Activated T-cell treated with anti-CD3 and anti-CD28 coated beads, Interleukin-2, amount 50 U/mL, for 4 hours (primary cell): ENCODE measurements at regions not wholly inside any gene's neighbourhood (a gene's known extent, or its start where the extent isn't known, plus 50 kb on each side); places are given as distances from the start of the nearest gene placed in this dataset.

Experiments used
- ATAC-seq, 2 donors: fragments of 200-7000 bp; cut with Tn5 transposase; one replicate each; pipeline ENCODE4 v1.10.0; 2021
- DNase-seq: peaks from one replicate; pipeline ENCODE4 v3.0.0-alpha.2; 2020
- H3K27me3 Mint-ChIP-seq: one replicate; pipeline ENCODE4 v1.8.0; 2021; ENCODE audit warnings: low read depth, mixed read lengths
- H3K36me3 Mint-ChIP-seq: one replicate; pipeline ENCODE4 v1.8.0; 2022; ENCODE audit warnings: mixed read lengths; ENCODE audit not compliant: insufficient read depth
- H3K4me1 Mint-ChIP-seq: one replicate; pipeline ENCODE4 v1.8.0; 2021; ENCODE audit warnings: low read depth, mixed read lengths
- H3K4me3 Mint-ChIP-seq: one replicate; pipeline ENCODE4 v1.8.0; 2021; ENCODE audit warnings: mild to moderate bottlenecking, moderate library complexity, mixed read lengths
- H3K9me3 Mint-ChIP-seq: one replicate; pipeline ENCODE4 v1.8.0; 2021; ENCODE audit warnings: mixed read lengths

- Mint-ChIP-seq H3K27me3 (no peaks in the 10 kb centered on the region), H3K4me1 (no peaks in the 10 kb centered on the region)
Measured at GRCh38 chr20:39429726-39430125, 467.6 kb downstream of the DHX35 start.

GRCh38 chr20:39424962-39425678, 463.0 kb downstream of the DHX35 start:
- no peak overlapping the region for H3K4me3 Mint-ChIP-seq

More at GRCh38 chr20:39429726-39430125, 467.6 kb downstream of the DHX35 start:
- ATAC-seq (no peak), DNase-seq (no peak)
- Mint-ChIP-seq H3K9me3 (peaks cover 7% of the 10 kb centered on the region), H3K36me3 (no peaks in the 10 kb centered on the region), H3K4me3 (no peak overlapping the region)

GRCh38 chr20:39421571-39422105, 459.5 kb downstream of the DHX35 start:
- DNase-seq (no peak), ATAC-seq (no peak)
- Mint-ChIP-seq H3K4me1 (no peaks in the 10 kb centered on the region), H3K36me3 (no peaks in the 10 kb centered on the region), H3K27me3 (no peaks in the 10 kb centered on the region), H3K9me3 (no peaks in the 10 kb centered on the region), H3K4me3 (no peak overlapping the region)

More at GRCh38 chr20:39424962-39425678, 463.0 kb downstream of the DHX35 start:
- no peak for DNase-seq
- ATAC-seq = no peak
- H3K27me3 Mint-ChIP-seq = no peaks in the 10 kb centered on the region
- no peaks in the 10 kb centered on the region for H3K9me3 Mint-ChIP-seq
- no peaks in the 10 kb centered on the region for H3K36me3 Mint-ChIP-seq
- H3K4me1 Mint-ChIP-seq = no peaks in the 10 kb centered on the region

- no peaks in the 10 kb centered on the region for H3K36me3 Mint-ChIP-seq
- no peak overlapping the region for H3K4me3 Mint-ChIP-seq
- no peaks in the 10 kb centered on the region for H3K4me1 Mint-ChIP-seq
- peaks cover 3% of the 10 kb centered on the region for H3K27me3 Mint-ChIP-seq
- H3K9me3 Mint-ChIP-seq = no peaks in the 10 kb centered on the region
- no peak for DNase-seq
- ATAC-seq = no peak
Measured at GRCh38 chr20:39412091-39412490, 449.9 kb downstream of the DHX35 start.

GRCh38 chr20:39399463-39399862, 437.3 kb downstream of the DHX35 start:
- peaks cover 3% of the 10 kb centered on the region for H3K9me3 Mint-ChIP-seq
- DNase-seq (no peak), ATAC-seq (no peak)
- no peaks in the 10 kb centered on the region for H3K36me3 Mint-ChIP-seq
- peaks cover 6% of the 10 kb centered on the region for H3K27me3 Mint-ChIP-seq
- H3K4me1 Mint-ChIP-seq = no peaks in the 10 kb centered on the region
- H3K4me3 Mint-ChIP-seq = no peak overlapping the region

GRCh38 chr20:39398656-39399055, 436.5 kb downstream of the DHX35 start:
- H3K4me1 Mint-ChIP-seq = no peaks in the 10 kb centered on the region
- H3K27me3 Mint-ChIP-seq = peaks cover 3% of the 10 kb centered on the region
- ATAC-seq (no peak), DNase-seq (no peak)
- peaks cover 3% of the 10 kb centered on the region for H3K9me3 Mint-ChIP-seq
- H3K36me3 Mint-ChIP-seq = no peaks in the 10 kb centered on the region
- no peak overlapping the region for H3K4me3 Mint-ChIP-seq

- ATAC-seq (no peak), DNase-seq (no peak)
- Mint-ChIP-seq H3K36me3 (no peaks in the 10 kb centered on the region), H3K9me3 (peaks cover 3% of the 10 kb centered on the region), H3K4me1 (no peaks in the 10 kb centered on the region), H3K27me3 (peaks cover 3% of the 10 kb centered on the region), H3K4me3 (no peak overlapping the region)
Measured at GRCh38 chr20:39397646-39398045, 435.5 kb downstream of the DHX35 start.

- Mint-ChIP-seq H3K4me3 (no peak overlapping the region), H3K4me1 (no peaks in the 10 kb centered on the region), H3K36me3 (no peaks in the 10 kb centered on the region), H3K27me3 (peaks cover 3% of the 10 kb centered on the region), H3K9me3 (peaks cover 3% of the 10 kb centered on the region)
- ATAC-seq (no peak), DNase-seq (no peak)
Measured at GRCh38 chr20:39395478-39396291, 433.5 kb downstream of the DHX35 start.

GRCh38 chr20:39394461-39394860, 432.3 kb downstream of the DHX35 start:
- Mint-ChIP-seq H3K4me3 (no peak overlapping the region), H3K36me3 (no peaks in the 10 kb centered on the region), H3K9me3 (peaks cover 3% of the 10 kb centered on the region), H3K4me1 (no peaks in the 10 kb centered on the region), H3K27me3 (peaks cover 3% of the 10 kb centered on the region)
- ATAC-seq = no peak
- no peak for DNase-seq

- H3K4me3 Mint-ChIP-seq = no peak overlapping the region
Measured at GRCh38 chr20:39390186-39390585, 428.0 kb downstream of the DHX35 start.

GRCh38 chr20:39381595-39381994, 419.5 kb downstream of the DHX35 start:
- Mint-ChIP-seq H3K36me3 (no peaks in the 10 kb centered on the region), H3K4me1 (no peaks in the 10 kb centered on the region), H3K9me3 (no peaks in the 10 kb centered on the region), H3K27me3 (no peaks in the 10 kb centered on the region), H3K4me3 (no peak overlapping the region)
- no peak for DNase-seq
- no peak for ATAC-seq

More at GRCh38 chr20:39390186-39390585, 428.0 kb downstream of the DHX35 start:
- no peaks in the 10 kb centered on the region for H3K4me1 Mint-ChIP-seq
- no peaks in the 10 kb centered on the region for H3K36me3 Mint-ChIP-seq
- no peak for ATAC-seq
- H3K9me3 Mint-ChIP-seq = no peaks in the 10 kb centered on the region
- H3K27me3 Mint-ChIP-seq = peaks cover under 1% of the 10 kb centered on the region
- no peak for DNase-seq

GRCh38 chr20:39378776-39379175, 416.6 kb downstream of the DHX35 start:
- H3K4me3 Mint-ChIP-seq = no peak overlapping the region

GRCh38 chr20:39376788-39377187, 414.6 kb downstream of the DHX35 start:
- Mint-ChIP-seq H3K27me3 (no peaks in the 10 kb centered on the region), H3K4me3 (no peak overlapping the region), H3K9me3 (no peaks in the 10 kb centered on the region), H3K36me3 (no peaks in the 10 kb centered on the region), H3K4me1 (no peaks in the 10 kb centered on the region)
- ATAC-seq (no peak), DNase-seq (no peak)

More at GRCh38 chr20:39378776-39379175, 416.6 kb downstream of the DHX35 start:
- ATAC-seq (no peak), DNase-seq (no peak)
- Mint-ChIP-seq H3K9me3 (no peaks in the 10 kb centered on the region), H3K27me3 (no peaks in the 10 kb centered on the region), H3K36me3 (no peaks in the 10 kb centered on the region), H3K4me1 (no peaks in the 10 kb centered on the region)

- H3K4me3 Mint-ChIP-seq = no peak overlapping the region
- DNase-seq (no peak), ATAC-seq (no peak)
- no peaks in the 10 kb centered on the region for H3K4me1 Mint-ChIP-seq
- no peaks in the 10 kb centered on the region for H3K36me3 Mint-ChIP-seq
- H3K9me3 Mint-ChIP-seq = peaks cover 8% of the 10 kb centered on the region
- H3K27me3 Mint-ChIP-seq = peaks cover 8% of the 10 kb centered on the region
Measured at GRCh38 chr20:39364320-39364719, 402.2 kb downstream of the DHX35 start.
